ENCODE measurements at regions not wholly inside any gene's neighbourhood (a gene's known extent, or its start where the extent isn't known, plus 50 kb on each side); places are given as distances from the start of the nearest gene placed in this dataset.

- TF ChIP-seq POLR2AphosphoS5 (IDR thresholded peaks at IDR 0.05; ENCODE audit: insufficient read depth in 1 of 2, low read depth in 1 of 2) (no peak), CTCF (IDR thresholded peaks at IDR 0.05) (no peak)
These were observed 715.3 kb upstream of the MIR17HG start for GRCh38 chr13:90632184-90632583.

Measured in vagina (tissue), 2 donors.